ENCODE measurements at regions not wholly inside any gene's neighbourhood (a gene's known extent, or its start where the extent isn't known, plus 50 kb on each side); places are given as distances from the start of the nearest gene placed in this dataset.

GRCh38 chr18:79595876-79596374 lies 83.7 kb upstream of the CTDP1 start:
- no peak for DNase-seq (ENCODE audit: low spot score)
- TF ChIP-seq CTCF (IDR thresholded peaks at IDR 0.05; ENCODE audit: borderline replicate concordance, control extremely low read depth, extremely low read depth, insufficient read depth, missing control alignments), result no peak
- in situ Hi-C loops (cut with MboI; ENCODE audit: low sequenced_read_pairs, unreplicated experiment), result no loop called here

GRCh38 chr18:79596446-79597175 lies 83.0 kb upstream of the CTDP1 start:
- no peak for TF ChIP-seq CTCF (IDR thresholded peaks at IDR 0.05; ENCODE audit: borderline replicate concordance, control extremely low read depth, extremely low read depth, insufficient read depth, missing control alignments)
- in situ Hi-C loops (cut with MboI; ENCODE audit: low sequenced_read_pairs, unreplicated experiment), result no loop called here
- DNase-seq (ENCODE audit: low spot score), result no peak

- DNase-seq (ENCODE audit: low spot score), result no peak
- in situ Hi-C loops (cut with MboI; ENCODE audit: low sequenced_read_pairs, unreplicated experiment), result no loop called here
- no peak for TF ChIP-seq CTCF (IDR thresholded peaks at IDR 0.05; ENCODE audit: borderline replicate concordance, control extremely low read depth, extremely low read depth, insufficient read depth, missing control alignments)
Measured at GRCh38 chr18:79597176-79597830, 82.3 kb upstream of the CTDP1 start.

GRCh38 chr18:79597831-79598632 lies 81.6 kb upstream of the CTDP1 start:
- TF ChIP-seq CTCF (IDR thresholded peaks at IDR 0.05; ENCODE audit: borderline replicate concordance, control extremely low read depth, extremely low read depth, insufficient read depth, missing control alignments), result no peak
- in situ Hi-C loops (cut with MboI; ENCODE audit: low sequenced_read_pairs, unreplicated experiment), result no loop called here
- DNase-seq (ENCODE audit: low spot score), result no peak

GRCh38 chr18:79598633-79599175 lies 80.9 kb upstream of the CTDP1 start:
- DNase-seq (ENCODE audit: low spot score), result no peak
- no peak for TF ChIP-seq CTCF (IDR thresholded peaks at IDR 0.05; ENCODE audit: borderline replicate concordance, control extremely low read depth, extremely low read depth, insufficient read depth, missing control alignments)
- in situ Hi-C loops (cut with MboI; ENCODE audit: low sequenced_read_pairs, unreplicated experiment), result no loop called here

GRCh38 chr18:79599441-79599931 lies 80.1 kb upstream of the CTDP1 start:
- in situ Hi-C loops (cut with MboI; ENCODE audit: low sequenced_read_pairs, unreplicated experiment), result no loop called here
- no peak for TF ChIP-seq CTCF (IDR thresholded peaks at IDR 0.05; ENCODE audit: borderline replicate concordance, control extremely low read depth, extremely low read depth, insufficient read depth, missing control alignments)
- no peak for DNase-seq (ENCODE audit: low spot score)
